ENCODE measurements at regions not wholly inside any gene's neighbourhood (a gene's known extent, or its start where the extent isn't known, plus 50 kb on each side); places are given as distances from the start of the nearest gene placed in this dataset.

- H3K27ac ChIP-seq (ENCODE audit: low read depth in 2 of 2, low read length in 2 of 2), result no peak overlapping the region
- intact Hi-C loops (cut with DNase I), result no loop called here
- FAIRE-seq, result peak; percentile 44
- no peak for DNase-seq
- TF ChIP-seq CTCF (IDR thresholded peaks at IDR 0.05; ENCODE audit: borderline replicate concordance, extremely low read depth, insufficient read depth), result no peak
- no peaks in the 10 kb centered on the region for H3K9me3 ChIP-seq (ENCODE audit: control insufficient read depth in 2 of 3, insufficient read depth in 1 of 3, low read length in 3 of 3)
- H3K36me3 ChIP-seq (ENCODE audit: control insufficient read depth in 2 of 3, insufficient read depth in 3 of 3, low read length in 3 of 3), result no peaks in the 10 kb centered on the region
- H3K4me3 ChIP-seq (ENCODE audit: low read length in 3 of 3), result no peak overlapping the region
- H3K4me1 ChIP-seq (ENCODE audit: control insufficient read depth in 2 of 3, insufficient read depth in 2 of 3, low read depth in 1 of 3, low read length in 3 of 3), result peaks cover 0 to 9% (median 0%) of the 10 kb centered on the region in 3 donors
- no peak overlapping the region for H3K9ac ChIP-seq (ENCODE audit: low read length in 3 of 3)
- no peaks in the 10 kb centered on the region for H3K27me3 ChIP-seq (ENCODE audit: control insufficient read depth, insufficient read depth, low read length)
Measured at GRCh38 chr6:146878168-146878951, 279.6 kb downstream of the ADGB start.

- Histone ChIP-seq H3K4me1 (ENCODE audit: control insufficient read depth in 2 of 3, insufficient read depth in 2 of 3, low read depth in 1 of 3, low read length in 3 of 3) (peaks cover 0 to 9% (median 0%) of the 10 kb centered on the region in 3 donors), H3K36me3 (ENCODE audit: control insufficient read depth in 2 of 3, insufficient read depth in 3 of 3, low read length in 3 of 3) (no peaks in the 10 kb centered on the region), H3K9ac (ENCODE audit: low read length in 3 of 3) (no peak overlapping the region), H3K9me3 (ENCODE audit: control insufficient read depth in 2 of 3, insufficient read depth in 1 of 3, low read length in 3 of 3) (no peaks in the 10 kb centered on the region), H3K27ac (ENCODE audit: low read depth in 2 of 2, low read length in 2 of 2) (no peak overlapping the region), H3K27me3 (ENCODE audit: control insufficient read depth, insufficient read depth, low read length) (no peaks in the 10 kb centered on the region), H3K4me3 (ENCODE audit: low read length in 3 of 3) (no peak overlapping the region)
- TF ChIP-seq CTCF (IDR thresholded peaks at IDR 0.05; ENCODE audit: borderline replicate concordance, extremely low read depth, insufficient read depth), result no peak
- no peak for DNase-seq
- intact Hi-C loops (cut with DNase I), result no loop called here
- FAIRE-seq, result no peak
Measured at GRCh38 chr6:146878952-146879340, 280.2 kb downstream of the ADGB start.

- DNase-seq (no peak), FAIRE-seq (no peak)
- H3K4me3 ChIP-seq (ENCODE audit: low read length in 3 of 3), result no peak overlapping the region
- peaks cover 0 to 11% (median 0%) of the 10 kb centered on the region in 3 donors for H3K4me1 ChIP-seq (ENCODE audit: control insufficient read depth in 2 of 3, insufficient read depth in 2 of 3, low read depth in 1 of 3, low read length in 3 of 3)
- no peak overlapping the region for H3K27ac ChIP-seq (ENCODE audit: low read depth in 2 of 2, low read length in 2 of 2)
- intact Hi-C loops (cut with DNase I), result no loop called here
- TF ChIP-seq CTCF (IDR thresholded peaks at IDR 0.05; ENCODE audit: borderline replicate concordance, extremely low read depth, insufficient read depth), result no peak
- no peaks in the 10 kb centered on the region for H3K9me3 ChIP-seq (ENCODE audit: control insufficient read depth in 2 of 3, insufficient read depth in 1 of 3, low read length in 3 of 3)
- no peaks in the 10 kb centered on the region for H3K36me3 ChIP-seq (ENCODE audit: control insufficient read depth in 2 of 3, insufficient read depth in 3 of 3, low read length in 3 of 3)
- H3K9ac ChIP-seq (ENCODE audit: low read length in 3 of 3), result no peak overlapping the region
- no peaks in the 10 kb centered on the region for H3K27me3 ChIP-seq (ENCODE audit: control insufficient read depth, insufficient read depth, low read length)
Measured at GRCh38 chr6:146879406-146880117, 280.8 kb downstream of the ADGB start.
